HG03108 (cell line): ENCODE measurements at regions not wholly inside any gene's neighbourhood (a gene's known extent, or its start where the extent isn't known, plus 50 kb on each side); places are given as distances from the start of the nearest gene placed in this dataset.

ENCODE experiments used
- ATAC-seq: cut with Tn5 transposase; IDR thresholded peaks from one replicate; pipeline ENCODE4 v1.9.1; 2021; ENCODE audit warnings: moderate library complexity; ENCODE audit not compliant: unreplicated experiment

DNA sequence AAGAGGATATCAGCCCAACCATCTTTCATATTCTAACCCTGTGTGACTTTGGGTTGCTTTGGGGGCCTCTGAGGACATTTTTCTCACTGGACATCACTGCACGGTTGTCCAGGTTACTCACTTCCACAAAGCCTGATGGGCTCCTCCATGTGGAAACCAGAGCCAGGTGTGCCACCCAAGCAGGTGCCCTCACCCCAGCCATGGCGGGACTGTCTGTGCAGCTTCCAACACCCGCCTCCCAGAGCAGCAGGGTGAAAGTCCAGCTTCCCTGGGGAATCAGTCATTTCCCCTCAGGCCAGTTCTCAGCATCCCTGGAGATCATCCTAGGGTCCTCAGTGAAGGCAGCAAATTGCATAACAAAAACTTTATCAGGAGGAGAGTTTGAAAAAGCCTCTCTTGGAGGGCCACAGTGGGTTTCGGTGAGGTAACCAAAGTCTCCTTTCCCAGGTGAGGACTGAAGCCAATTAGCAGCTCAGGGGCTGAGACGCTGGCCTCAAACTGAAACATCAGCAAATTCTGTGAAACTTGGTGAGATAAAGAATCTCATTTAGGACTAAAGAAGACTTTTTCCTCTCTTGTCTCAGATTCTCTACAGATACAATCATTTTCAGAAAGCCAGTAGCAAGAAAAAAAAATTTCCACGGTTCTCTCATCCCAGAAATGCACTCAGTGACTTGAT, 289.6 kb upstream of the CDH4 start:
- ATAC-seq, result no peak

DNA sequence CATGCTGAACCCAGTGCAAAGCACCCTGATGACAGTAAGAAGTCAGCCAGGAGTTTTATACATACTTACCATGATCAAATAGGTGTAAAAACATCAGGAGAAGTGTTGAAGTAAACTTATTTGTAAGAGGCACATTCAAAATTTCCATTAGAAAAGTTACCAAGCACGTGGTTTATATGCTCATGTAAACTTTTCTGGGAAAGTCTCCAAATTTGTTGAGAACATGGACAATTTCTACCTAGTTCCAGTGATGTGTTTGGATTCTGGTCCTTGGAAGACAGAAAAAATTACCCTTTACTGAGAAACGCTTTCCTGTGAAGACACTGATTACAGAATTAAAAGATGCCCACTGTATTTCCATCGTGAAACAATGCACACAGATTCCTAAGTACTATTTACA, 288.9 kb upstream of the CDH4 start:
- ATAC-seq, result no peak

DNA sequence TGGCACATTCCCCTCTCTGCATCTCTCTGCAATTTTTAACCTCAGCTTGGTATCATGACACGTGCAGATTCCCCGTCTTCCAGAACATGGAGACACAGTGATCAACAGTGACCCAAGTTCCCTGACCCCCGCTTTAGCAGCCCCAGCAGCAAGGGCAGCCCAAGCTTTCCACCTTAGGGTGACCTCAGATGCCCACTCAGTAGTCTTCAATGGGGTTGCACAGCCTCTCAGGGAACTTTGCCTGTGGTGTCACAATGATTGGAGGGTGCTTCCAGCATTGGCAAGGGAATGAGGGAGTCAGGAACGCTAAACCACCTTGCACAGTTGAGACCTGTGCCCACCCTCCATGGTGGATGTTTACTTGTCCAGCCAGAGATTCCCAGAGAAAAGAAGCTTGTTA, 287.1 kb upstream of the CDH4 start:
- no peak for ATAC-seq

- no peak for ATAC-seq
These were observed 286.0 kb upstream of the CDH4 start for GRCh38 chr20:60966031-60966430.

DNA sequence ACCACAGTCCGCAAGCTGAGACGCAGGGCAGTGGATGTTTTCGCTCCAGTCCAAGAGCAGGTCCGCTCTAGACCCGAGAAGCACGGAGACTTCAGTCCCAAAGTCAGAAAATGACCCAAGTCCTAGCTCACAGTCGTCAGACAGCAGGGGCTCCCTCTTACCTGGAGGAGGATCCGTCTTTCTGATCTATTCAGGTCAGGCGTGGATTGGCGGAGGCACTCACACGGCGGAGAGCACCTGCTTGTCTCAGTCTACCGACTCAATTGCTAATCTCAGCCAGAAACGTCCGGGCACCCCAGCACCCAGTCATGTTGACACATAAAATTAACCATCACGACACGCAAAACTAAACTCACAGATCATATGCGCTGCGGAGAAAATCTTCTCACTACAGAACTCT, 285.3 kb upstream of the CDH4 start:
- ATAC-seq, result no peak

GRCh38 chr20:60967431-60968316, 284.4 kb upstream of the CDH4 start:
- ATAC-seq, result no peak

GRCh38 chr20:60968853-60969720, 283.0 kb upstream of the CDH4 start:
- no peak for ATAC-seq

DNA sequence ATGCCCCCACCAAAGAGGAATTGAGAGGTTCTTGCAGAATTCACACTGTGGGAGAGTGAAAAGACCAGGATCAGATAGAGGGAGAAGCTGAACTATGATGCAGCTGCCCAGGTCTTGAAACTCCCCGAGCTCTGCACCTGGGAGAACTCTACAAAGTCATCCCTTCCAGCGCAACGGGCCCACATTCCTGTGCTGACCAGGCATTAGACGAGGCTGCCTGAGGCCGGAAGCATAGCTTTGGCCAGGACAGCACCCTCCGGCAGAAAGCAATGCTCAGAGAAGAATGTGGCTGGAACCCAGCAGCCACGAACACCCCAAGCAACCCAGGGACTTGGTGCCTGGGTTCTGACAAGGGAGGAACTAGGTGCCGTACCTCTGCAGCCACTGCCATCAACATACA, 281.5 kb upstream of the CDH4 start:
- no peak for ATAC-seq

- ATAC-seq, result no peak
These were observed 278.0 kb upstream of the CDH4 start for GRCh38 chr20:60974022-60974421.

GRCh38 chr20:60974441-60974945, 277.6 kb upstream of the CDH4 start:
- no peak for ATAC-seq

DNA sequence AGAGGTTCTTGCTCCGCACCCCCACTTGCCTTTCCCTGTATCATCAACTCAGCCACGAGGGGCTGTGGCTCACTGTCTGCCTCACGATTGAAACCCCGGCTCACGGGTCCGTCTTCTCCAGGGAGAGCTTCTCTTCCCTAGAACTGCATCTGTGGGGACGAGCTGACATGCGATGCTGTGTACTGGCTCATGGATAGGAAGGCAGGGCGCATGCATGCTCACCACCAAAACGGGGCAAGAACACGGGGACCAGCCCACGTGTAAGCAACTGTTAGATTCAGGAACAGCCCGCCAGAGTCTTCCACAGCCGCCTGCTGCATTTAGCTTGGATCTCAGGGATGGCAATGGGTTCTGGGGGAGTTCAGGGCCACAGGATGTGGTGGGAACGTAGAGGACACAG, 275.9 kb upstream of the CDH4 start:
- no peak for ATAC-seq

DNA sequence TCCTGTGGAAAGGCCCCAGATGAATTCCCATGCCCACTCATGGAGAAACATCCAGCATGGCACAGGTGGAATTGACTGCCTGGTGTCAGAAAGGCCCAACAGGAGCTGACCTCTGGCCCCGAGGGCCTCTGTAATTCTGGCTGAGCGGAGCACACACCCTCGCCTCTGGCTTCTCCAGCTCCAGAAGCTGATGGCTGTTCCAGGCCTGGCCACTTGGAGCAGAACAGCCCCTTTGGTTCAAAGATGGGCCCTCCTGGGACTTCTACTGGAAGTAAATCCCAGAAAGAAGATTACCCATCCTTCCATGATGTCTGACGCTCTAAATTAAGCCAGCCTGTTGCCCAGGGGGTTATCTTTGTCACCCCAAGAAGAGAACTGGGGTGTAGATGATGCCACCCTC, 275.1 kb upstream of the CDH4 start:
- ATAC-seq, result no peak

- ATAC-seq, result no peak
These were observed 274.2 kb upstream of the CDH4 start for GRCh38 chr20:60977901-60978300.

DNA sequence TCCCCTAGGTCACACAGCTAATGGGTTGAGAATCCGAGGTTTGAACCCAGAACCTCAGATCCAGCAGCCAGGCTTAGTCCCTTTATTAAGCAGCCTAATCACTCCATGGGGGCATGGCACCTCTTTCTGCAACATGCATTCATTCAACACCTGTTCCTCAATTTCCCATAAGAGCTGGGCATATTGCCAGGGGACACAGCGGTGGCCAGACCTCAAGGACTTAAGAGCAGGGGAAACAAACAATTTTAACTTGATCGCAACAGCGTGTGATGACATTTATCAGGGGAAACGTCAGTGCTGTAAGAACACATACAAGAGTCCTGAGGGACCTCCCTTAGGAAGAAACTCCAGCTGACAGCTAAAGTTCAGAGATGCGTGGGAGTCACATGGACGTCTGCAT, 267.4 kb upstream of the CDH4 start:
- no peak for ATAC-seq

- ATAC-seq, result no peak
These were observed 265.4 kb upstream of the CDH4 start for GRCh38 chr20:60986506-60987156.

DNA sequence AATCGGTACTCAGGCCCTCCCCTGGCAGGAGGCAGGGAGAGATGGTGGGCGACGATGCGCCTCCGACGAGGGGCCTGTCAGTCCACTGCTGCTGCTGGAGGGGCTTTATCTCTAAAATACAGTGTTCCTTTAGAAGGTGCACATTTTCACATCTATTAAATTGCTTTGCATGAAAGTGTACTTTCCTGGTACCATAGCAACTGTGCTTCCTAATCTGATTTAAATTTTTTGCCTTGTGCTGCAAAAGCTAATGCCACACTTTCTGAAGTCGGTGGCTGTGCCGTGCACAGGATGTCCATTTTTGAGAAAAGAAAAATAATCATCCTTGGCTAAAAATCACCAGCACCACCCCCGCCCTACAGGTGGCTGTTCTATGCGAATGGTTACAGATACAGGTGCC, 262.0 kb upstream of the CDH4 start:
- ATAC-seq, result no peak

DNA sequence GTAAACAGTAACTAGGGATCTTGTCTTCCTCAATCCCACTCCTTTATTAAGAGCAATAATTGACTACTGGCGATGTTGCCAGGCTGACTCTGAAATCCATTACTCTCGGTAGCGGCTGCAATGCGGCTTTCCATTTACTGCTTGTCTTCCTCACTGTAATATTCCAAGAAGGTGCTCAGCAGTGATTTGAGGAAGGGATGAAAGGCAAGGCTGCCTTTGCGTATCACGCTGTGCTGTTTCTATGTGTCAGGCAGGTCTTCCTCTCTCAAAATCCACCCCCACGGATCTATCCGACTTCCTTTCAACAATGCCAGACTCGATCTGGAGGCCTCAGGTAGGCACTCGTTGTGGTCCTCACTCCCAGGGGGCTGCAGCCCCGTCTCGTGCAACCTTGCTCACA, 261.4 kb upstream of the CDH4 start:
- ATAC-seq, result no peak

DNA sequence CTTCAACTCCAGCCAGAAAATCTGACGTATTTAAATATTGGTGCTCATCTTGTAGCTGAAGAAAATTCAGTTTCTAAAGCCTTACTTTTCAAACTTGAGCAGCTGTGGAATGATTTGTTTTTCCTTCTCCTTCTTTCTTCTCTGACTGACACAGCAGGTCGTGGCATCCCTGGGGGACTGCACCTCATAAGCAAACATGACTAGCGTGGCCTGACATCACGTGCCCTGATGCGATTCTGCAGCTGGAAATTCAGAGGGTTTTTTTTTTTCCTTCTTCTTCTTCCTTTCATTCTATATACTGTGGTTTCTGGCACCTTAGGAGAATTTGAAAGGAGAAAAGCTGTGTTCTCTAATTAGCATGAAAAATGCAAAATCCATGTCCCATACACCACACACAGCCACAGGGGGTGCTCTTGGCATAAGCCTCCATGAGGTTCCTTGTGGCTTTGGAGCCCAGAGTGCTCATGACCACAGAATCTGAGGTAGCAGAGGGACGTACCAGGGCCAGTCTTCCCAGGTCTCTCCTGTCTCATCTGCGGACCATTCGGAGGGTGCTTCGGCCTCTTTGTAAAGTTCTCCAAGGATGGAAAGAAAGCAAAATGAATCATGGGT, 258.5 kb upstream of the CDH4 start:
- no peak for ATAC-seq

DNA sequence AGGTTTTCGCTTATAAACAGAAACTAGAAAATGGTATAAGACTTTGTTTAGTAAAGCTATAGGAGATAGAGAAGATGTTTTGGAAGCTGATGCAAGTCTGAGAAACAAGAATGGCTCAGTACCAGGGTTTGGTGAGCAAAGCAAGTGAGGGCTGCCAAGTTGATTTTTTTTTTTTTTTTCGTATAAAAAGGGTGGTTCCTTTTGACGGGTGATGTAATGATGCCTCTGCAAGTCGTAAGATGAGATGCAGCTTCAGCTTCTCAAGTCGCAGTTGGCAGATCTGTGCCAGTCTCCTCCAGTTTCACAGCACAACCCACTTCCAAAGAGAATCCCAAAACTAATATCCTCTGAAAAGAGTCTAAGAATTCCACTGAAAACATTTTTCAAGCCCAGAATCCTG, 252.8 kb upstream of the CDH4 start:
- no peak for ATAC-seq

- ATAC-seq, result no peak
These were observed 250.0 kb upstream of the CDH4 start for GRCh38 chr20:61002090-61002489.
